BJ (cell line): ENCODE measurements at regions not wholly inside any gene's neighbourhood (a gene's known extent, or its start where the extent isn't known, plus 50 kb on each side); places are given as distances from the start of the nearest gene placed in this dataset.
"Not testable (repeated sequence)": the region's sequence is repeated elsewhere in the genome, so short reads cannot be mapped to it uniquely, and the experiment has no call there.

ENCODE experiments used
- CTCF ChIA-PET: fragments of 350-600 bp; formaldehyde crosslinking; extraction: SDS; loops from one replicate; lab custom pipeline; 2021; ENCODE audit warnings: antibody characterized with exemption, inconsistent platforms; lab: Yijun Ruan, JAX
- POLR2A ChIA-PET: fragments of 300-600 bp; sonication (Branson Sonifier 250); formaldehyde crosslinking; extraction: SDS; loops from one replicate; lab custom pipeline; 2021; ENCODE audit warnings: antibody characterized with exemption; lab: Charles Lee
- DNase-seq: peaks from one replicate; pipeline ENCODE4 v3.0.0-alpha.2; 2011; ENCODE audit warnings: low read depth
- H3K27me3 ChIP-seq: 2 replicates; pipeline ENCODE4 v1.6.0; 2011; ENCODE audit warnings: low read length; ENCODE audit not compliant: control insufficient read depth, insufficient read depth
- H3K36me3 ChIP-seq: 2 replicates; pipeline ENCODE4 v1.5.1; 2011; ENCODE audit warnings: low read length; ENCODE audit not compliant: control insufficient read depth, insufficient read depth
- H3K4me3 ChIP-seq: 2 replicates; pipeline ENCODE4 v1.5.1; 2011; ENCODE audit warnings: low read depth, mild to moderate bottlenecking, control low read depth, low read length

DNA sequence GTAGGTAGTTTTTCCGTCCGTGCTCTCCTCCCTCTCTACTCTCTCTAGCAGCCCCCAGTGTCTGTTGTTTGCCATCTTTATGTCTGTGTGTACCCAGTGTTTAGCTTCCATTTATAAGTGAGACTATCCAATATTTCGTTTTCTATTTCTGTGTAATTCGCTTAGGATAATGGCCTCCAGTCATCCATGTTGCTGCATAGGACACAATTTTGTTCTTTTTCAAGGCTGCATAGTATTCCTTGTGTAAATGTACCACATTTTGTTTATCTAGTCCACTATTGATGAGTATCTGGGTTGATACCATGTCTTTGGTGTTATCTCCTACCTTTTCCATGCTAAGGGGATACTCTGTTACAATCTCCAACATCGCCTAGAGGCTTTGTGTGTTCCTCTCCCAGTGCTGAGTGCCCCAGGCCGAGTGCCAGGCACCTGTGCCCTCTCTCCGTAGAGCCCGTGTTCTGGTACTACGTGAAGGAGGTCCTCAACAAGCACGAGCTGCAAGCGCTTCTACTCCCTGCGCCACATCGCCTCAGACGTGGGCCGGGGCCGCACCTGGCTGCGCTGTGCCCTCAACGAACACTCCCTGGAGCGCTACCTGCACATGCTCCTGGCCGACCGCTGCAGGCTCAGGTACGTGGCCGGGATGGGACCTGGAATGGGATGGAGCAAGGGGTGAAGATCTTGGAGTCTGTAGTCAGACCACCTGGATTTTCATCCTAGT lies 51.0 kb downstream of the NPIPB11 start:
- POLR2A ChIA-PET, CTCF ChIA-PET, H3K36me3 ChIP-seq: not testable (repeated sequence)

GRCh38 chr16:29354449-29354848 lies 52.1 kb downstream of the NPIPB11 start:
- H3K27me3 ChIP-seq, POLR2A ChIA-PET, H3K36me3 ChIP-seq, DNase-seq, H3K4me3 ChIP-seq, CTCF ChIA-PET: not testable (repeated sequence)

More for the DNA sequence above, 51.0 kb downstream of the NPIPB11 start:
- H3K27me3 ChIP-seq, H3K4me3 ChIP-seq, DNase-seq: not testable (repeated sequence)

GRCh38 chr16:29352617-29352999 lies 53.9 kb downstream of the NPIPB11 start:
- POLR2A ChIA-PET, DNase-seq, H3K36me3 ChIP-seq, H3K27me3 ChIP-seq, H3K4me3 ChIP-seq, CTCF ChIA-PET: not testable (repeated sequence)

GRCh38 chr16:29351970-29352616 lies 54.4 kb downstream of the NPIPB11 start:
- POLR2A ChIA-PET, DNase-seq, CTCF ChIA-PET: not testable (repeated sequence)

DNA sequence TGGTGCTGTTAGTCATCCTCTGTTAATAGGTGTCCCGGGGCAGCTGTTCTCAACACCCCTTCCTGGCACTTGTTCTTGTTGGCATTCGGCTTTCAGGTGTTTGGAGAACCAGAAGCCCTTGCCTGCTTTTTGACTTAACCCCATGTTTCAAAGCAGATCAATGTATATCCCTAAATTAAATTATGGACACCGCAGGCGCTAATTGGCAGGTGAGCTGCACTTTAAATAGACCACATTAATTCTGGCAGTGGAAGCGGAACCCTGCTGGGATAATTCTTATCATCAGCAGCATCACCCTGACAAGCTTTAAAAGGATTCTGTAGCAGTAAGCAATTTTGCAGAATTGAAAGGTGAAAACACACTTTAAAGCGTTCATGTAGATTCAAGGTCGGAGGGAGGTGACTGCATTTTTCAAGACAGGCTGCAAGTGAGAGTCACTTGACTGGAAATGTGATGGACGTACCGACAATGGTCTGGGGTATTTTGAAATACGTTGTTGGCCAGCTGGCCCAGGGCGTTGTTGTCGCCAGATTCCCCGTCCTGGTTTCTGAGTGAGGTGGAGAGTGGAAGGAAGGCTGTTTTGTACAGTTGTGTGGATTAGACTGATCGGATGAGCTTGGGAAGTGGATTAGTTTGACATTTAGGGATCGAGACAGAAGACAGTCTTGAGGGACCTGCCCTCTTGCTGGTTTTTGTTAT lies 55.1 kb downstream of the NPIPB11 start:
- H3K36me3 ChIP-seq, DNase-seq, H3K4me3 ChIP-seq, POLR2A ChIA-PET, CTCF ChIA-PET, H3K27me3 ChIP-seq: not testable (repeated sequence)

More at GRCh38 chr16:29351970-29352616, 54.4 kb downstream of the NPIPB11 start:
- H3K4me3 ChIP-seq, H3K27me3 ChIP-seq, H3K36me3 ChIP-seq: not testable (repeated sequence)

- H3K27me3 ChIP-seq, H3K4me3 ChIP-seq, CTCF ChIA-PET, H3K36me3 ChIP-seq: not testable (repeated sequence)
- POLR2A ChIA-PET: interaction anchor here (0.6 kb wide), 1 partner anchor 46 kb away, joined by 4 read pairs; no protein-coding TSS in a partner anchor
- peak; percentile 59 for DNase-seq
Observed at GRCh38 chr16:29349966-29350365, 56.5 kb downstream of the NPIPB11 start.

- DNase-seq, CTCF ChIA-PET, POLR2A ChIA-PET, H3K36me3 ChIP-seq, H3K27me3 ChIP-seq, H3K4me3 ChIP-seq: not testable (repeated sequence)
Observed at GRCh38 chr16:29348748-29349147, 57.8 kb downstream of the NPIPB11 start.

DNA sequence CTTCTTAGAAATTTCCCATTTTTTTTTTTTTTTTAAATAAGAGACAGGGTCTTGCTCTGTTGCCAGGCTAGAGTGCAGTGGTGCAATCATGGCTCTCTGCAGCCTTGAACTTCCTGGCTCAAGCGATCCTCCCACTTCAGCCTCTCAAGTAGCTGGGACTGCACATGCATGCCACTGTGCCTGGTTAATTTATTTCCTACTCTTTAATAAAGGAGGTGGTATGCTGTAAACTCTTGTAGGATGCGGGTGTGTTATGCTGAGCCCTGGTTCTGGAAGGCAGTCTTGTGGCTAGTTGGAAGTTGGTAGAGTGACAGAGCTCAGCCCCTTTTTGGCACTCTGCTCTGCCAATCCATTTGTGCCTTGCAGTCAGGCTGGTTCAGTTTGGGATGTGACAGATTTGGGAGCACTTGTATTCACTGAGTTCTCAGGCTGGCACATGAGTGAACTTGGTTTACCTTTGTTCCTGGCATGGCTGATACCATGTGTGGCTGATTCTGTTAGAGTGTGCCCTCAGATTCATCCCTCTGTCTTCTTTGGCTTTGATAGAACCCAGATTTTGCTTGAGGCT lies 58.3 kb downstream of the NPIPB11 start:
- H3K27me3 ChIP-seq, H3K36me3 ChIP-seq, DNase-seq, CTCF ChIA-PET, H3K4me3 ChIP-seq, POLR2A ChIA-PET: not testable (repeated sequence)

DNA sequence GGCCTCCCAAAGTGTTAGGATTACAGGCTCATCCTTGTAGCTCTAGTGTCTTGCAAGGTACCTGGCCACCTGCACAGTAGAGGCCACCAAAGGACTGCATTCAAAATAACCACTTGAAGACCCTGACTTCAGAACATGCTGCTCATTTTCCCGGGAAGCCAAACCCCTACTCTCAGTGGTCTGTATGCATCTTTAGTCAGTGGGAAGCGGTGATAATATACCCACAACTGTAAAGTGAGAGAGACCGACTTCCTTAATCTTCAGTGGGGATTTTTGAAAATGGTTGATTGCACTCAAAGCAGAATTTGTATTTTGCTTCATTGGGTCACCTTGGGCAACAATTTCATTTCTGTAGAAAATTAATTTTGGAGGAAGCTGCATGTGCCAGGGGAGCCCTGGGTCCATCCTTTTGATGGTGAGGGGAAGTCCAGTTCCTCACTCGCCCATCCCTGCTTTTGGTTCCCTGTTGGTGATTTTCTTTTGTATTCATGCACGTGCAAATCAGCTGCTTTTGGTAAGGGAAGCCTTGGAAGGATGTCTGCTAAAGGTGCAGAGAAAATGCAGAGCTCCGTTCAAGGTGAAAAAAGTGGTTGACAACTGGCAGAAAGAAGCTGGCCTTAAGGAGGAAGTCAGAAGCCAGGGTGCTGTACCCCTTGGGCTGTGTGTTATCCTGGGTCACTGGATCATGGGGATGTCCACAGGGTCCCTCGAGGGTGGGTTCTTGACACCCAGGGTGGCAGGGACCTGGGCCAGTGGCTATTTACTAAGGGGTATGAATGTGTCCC lies 59.5 kb downstream of the NPIPB11 start:
- H3K4me3 ChIP-seq, DNase-seq, CTCF ChIA-PET, H3K36me3 ChIP-seq, POLR2A ChIA-PET, H3K27me3 ChIP-seq: not testable (repeated sequence)

- H3K36me3 ChIP-seq, H3K4me3 ChIP-seq, CTCF ChIA-PET, DNase-seq, POLR2A ChIA-PET, H3K27me3 ChIP-seq: not testable (repeated sequence)
Observed at GRCh38 chr16:29346203-29346602, 60.3 kb downstream of the NPIPB11 start.

DNA sequence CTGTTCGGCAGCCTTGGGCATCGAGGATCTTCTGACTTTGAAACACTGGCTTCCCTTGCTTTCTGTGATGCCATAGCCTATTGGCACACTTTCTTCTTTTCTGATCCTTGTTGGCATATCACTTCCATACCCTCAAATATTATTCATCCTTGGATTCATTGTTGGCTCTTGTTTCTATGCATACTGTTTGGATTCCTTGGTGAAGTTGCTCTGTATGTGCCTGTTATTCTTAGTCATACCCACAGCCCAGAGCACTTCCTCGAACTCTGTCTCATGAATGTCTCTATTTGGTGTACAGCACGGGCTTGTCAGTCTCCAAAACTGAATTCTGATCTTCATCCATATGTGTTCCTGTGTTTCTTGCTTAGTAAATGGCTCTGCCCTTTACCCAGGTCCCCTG lies 63.6 kb downstream of the NPIPB11 start:
- H3K36me3 ChIP-seq, POLR2A ChIA-PET, DNase-seq, CTCF ChIA-PET, H3K4me3 ChIP-seq, H3K27me3 ChIP-seq: not testable (repeated sequence)

DNA sequence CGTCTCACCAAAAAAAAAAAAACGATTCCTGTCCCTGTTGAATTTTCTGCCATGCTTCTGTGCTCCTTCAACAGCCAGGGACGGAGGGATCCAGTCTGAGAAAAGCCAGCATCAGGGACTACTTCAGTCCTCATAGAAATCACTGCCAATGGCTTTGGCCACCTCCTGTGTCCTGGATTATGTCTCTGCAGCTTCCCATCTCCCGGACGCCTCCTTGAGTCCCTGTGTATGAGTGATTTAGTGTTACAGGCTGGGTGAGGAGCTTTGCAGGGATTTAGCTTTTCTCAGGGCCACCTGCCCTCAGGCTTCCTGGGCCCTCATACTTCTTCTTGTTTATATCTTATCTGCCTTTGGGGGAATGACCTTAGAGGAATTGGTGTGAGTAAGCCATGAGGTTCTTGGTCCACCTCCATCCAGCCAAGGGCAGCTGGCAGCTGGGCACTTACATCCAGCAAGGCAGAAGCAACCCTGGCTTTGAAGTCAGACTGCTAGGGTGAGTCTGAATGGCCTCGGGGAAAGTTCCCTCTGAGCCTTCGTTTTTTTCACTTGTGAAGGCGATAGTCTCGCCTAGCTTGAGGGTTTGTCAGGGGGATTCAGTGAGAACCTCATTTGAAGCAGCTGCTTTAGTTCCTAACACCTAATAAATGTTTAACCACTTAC lies 65.6 kb downstream of the NPIPB11 start:
- CTCF ChIA-PET, DNase-seq, POLR2A ChIA-PET: not testable (repeated sequence)

More for the DNA sequence above, 65.6 kb downstream of the NPIPB11 start:
- H3K27me3 ChIP-seq, H3K4me3 ChIP-seq, H3K36me3 ChIP-seq: not testable (repeated sequence)
